ENCODE measurements at regions not wholly inside any gene's neighbourhood (a gene's known extent, or its start where the extent isn't known, plus 50 kb on each side); places are given as distances from the start of the nearest gene placed in this dataset.
A peak's percentile ranks its signal among the peaks of the same experiment; 100 is the strongest.
"Not testable (repeated sequence)": the region's sequence is repeated elsewhere in the genome, so short reads cannot be mapped to it uniquely, and the experiment has no call there.

DNA sequence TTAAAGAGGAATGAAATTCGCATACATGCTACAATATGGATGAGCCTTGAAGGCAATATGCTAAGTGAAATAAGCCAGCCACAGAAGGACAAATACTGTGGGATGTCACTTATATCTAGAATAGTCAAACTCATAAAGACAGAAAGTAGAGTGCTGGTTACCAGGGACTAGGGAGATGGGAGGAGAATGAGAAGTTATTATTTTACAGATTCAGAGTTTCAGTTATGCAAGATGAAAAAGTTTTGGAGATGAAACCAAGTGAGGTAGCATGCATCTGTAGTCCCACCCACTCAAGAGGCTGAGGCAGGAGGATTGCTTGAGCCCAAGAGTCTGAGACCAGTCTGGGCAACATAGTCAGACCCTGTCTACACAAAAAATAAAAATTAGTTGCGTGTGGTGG lies 82.5 kb upstream of the ARID1B start:
- ATAC-seq (no peak), DNase-seq (no peak)
- intact Hi-C loops (cut with DNase I, micrococcal nuclease) = no loop called here

DNA sequence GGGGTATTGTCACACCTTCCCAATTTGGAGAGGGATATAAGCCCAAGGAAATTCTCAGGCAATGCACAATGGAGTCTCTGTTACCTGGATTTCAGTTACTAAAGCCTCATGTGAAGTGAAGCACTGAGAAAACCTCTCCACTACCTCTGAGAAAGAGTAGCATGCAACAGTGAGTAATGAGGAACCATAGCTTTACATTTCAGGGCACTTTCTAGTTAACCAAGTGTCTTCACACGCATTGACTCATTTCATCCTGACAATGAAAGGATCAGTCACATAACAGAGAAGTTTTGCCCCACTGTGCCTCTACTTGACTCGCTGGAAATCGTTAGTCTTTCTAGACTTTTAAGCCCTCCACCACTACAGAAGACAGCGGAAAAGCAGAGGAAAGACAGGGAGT lies 86.2 kb upstream of the ARID1B start:
- DNase-seq (no peak), ATAC-seq (no peak)
- intact Hi-C loops (cut with DNase I, micrococcal nuclease) = no loop called here

DNA sequence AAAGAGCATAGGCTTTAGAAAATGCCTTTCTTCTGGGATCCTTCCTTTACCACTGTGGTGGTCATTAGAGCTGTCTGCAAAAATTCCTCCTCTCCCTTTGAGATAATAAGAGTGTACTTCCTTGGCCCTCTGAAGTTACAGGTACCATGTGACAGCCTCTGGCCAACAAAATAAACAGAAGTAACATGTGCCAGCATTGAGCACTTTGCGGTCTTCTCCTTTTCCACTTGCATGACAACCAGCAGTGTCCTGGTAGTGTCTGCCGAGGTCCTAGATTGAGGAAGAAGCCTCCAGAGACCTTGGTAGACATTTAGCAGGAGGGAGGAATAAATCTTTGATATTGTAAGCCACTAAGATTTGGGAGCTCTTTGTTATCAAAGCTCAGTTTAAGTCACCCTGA lies 87.5 kb upstream of the ARID1B start:
- intact Hi-C loops (cut with DNase I, micrococcal nuclease) = loop anchor here (5.0 to 10.0 kb wide), 4 partner anchors 85 to 335 kb away; partner anchors contain the start of gene ARID1B (in 2 of the 2)
- DNase-seq (no peak), ATAC-seq (no peak)

DNA sequence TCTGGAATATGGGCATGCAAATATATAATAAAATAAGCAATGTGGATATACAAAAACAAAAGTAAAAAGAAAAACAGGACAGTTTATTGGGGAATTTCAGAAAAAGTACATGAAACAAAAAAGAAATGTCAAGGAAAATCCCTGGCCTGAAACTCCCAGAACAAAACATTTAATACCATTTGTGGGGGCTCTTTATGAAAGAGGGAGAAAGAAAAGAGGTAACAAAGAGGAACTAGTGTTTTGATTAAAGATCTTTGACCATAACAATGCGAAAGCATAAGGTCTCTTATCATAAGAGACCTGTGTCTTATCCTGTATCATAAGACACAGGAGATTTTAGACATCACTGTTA lies 88.6 kb upstream of the ARID1B start:
- DNase-seq = no peak
- no peak for ATAC-seq
- intact Hi-C loops (cut with DNase I, micrococcal nuclease) = loop anchor here (5.0 to 10.0 kb wide), 4 partner anchors 86 to 336 kb away; partner anchors contain the start of gene ARID1B (in 2 of the 2)

DNA sequence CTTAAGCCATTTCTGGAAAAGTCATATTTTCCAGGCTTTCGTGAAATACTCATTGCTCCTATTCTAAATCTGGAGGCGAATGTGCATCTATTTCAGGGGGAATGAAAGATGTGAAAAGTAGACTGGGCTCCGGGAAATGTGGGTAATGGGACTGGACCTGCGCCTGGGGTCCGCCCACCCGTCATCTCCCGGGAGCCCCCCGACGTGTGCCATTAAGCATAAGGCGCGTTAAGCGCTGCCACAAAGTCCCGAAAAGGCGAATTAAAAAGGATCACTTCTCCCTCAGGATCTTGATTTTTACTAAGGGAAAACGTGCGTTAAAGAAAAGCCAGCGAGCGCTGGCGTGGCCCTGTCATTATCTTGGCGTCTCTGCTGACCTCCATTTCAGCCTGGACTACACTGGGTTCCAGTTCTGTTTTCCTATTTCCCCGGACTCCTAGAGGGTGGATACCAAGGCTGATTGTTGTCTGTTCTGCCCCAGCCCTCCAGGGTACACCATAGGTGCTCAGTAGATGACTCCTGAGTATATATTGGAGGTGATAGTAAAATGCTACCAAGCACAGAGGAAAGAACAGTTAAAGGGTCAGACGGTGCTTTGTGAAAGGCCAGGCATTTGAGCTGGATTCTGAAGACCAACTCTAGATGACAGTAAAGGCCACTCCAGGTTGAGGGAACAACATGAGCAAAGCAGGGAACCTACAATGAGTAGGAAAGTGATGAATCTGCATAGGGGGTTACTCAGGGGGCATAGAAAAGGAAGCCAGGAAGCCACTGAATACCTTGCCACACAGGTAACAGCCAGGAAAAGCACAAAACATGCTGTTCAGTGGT lies 89.2 kb upstream of the ARID1B start:
- intact Hi-C loops (cut with DNase I, micrococcal nuclease) = loop anchor here (5.0 to 10.0 kb wide), 4 partner anchors 87 to 337 kb away; partner anchors contain the start of gene ARID1B (in 2 of the 2)
- ATAC-seq (peak; percentile 58), DNase-seq (peak; percentile 46 to 48)

DNA sequence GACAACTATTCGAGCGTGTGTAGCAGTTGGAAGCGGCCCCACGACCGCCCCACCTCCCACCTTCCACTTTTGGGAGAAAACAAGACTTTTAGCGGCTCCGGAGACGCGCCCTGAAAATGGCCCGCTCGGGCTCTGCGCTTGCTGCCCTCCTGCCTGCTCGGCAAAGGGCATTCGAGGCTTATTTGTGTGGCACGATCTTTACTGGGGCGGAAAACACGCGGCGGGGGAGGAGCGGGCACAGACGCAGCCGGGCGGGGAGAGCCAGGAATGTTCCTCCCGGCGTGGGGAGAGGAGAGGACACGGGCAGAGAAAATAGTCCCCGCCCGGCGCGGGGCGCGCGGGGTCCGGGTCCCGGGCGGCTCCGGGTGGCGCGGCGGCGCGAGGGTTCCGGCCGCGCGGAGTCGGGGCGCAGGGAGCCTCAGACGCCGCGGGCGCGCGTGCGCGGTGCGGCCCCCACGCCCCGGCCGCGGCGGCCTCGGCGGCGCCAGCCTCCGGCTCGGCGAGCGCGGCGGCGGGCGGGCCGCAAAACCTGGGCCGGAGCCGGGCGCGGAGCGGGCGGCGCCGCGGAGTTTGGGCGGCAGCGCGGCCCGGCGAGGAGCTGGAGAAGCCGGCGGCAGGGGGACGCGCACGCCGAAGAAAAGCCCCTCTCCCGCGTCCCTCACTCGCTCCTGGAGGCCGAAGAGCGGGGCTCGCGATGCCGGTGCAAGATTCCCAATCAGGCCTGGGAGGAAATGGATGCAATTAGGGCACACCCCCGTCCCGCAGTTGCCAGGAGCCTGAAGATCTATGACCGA lies 90.0 kb upstream of the ARID1B start:
- intact Hi-C loops (cut with DNase I, micrococcal nuclease) = loop anchor here (5.0 to 10.0 kb wide), 4 partner anchors 88 to 338 kb away; partner anchors contain the start of gene ARID1B (in 2 of the 2)
- peak; percentile 88 for ATAC-seq

DNA sequence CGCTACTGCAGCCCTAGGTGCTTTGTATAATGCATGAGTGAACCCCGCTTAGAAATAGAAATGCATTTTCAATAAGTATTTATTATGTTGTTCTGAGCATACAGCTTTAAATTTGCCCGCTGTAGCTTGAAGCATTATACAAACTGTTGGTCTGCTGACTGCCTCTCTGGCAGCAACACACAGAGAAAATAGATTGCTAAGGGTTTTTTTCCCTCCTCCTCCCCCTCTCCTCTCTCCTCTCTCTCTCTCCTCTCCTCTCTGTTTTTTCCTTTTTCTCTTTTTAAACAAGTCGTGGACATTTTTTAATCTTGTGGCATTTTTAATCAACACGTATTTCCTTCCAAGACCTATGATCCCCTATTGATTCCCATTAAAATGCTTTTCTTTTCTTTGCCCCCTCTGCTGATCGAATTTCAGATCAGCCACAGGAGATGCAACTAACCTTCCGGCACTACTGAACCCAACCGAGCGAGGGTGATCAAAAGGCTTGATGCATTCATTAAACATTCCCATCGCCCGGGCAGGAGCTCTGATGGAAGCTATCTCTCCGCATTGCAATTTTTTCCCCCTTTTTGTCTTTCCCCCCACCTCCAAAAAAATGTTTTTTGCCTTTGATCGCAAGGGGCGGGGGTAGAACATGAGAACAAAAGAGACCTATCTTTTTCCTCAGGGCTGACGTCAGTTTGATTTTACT lies 90.7 kb upstream of the ARID1B start:
- intact Hi-C loops (cut with DNase I, micrococcal nuclease) = loop anchor here (5.0 to 10.0 kb wide), 4 partner anchors 88 to 338 kb away; partner anchors contain the start of gene ARID1B (in 2 of the 2)
- ATAC-seq = peak; percentile 55

More for the DNA sequence above, 90.0 kb upstream of the ARID1B start:
- DNase-seq = peak; percentile 89

DNA sequence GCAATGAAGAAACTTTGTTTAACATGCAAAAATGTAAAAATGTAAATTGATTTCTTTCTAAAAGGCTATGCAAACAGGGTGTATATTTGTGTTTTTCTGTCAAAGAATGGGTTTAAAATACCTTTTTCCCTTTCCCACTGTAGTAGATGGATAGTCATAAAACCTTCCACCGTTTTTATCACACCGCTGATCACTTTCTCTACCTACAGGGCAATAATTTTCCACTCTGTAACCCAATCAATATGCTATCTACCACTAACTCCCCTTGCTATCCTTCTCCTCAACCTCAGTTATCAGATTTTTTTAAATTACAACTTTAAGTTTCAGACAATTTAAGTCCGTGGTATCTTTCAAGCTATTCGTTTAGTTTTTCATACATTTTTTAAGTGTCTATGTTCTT lies 91.4 kb upstream of the ARID1B start:
- ATAC-seq = no peak
- no peak for DNase-seq
- intact Hi-C loops (cut with DNase I, micrococcal nuclease) = loop anchor here (5.0 to 10.0 kb wide), 4 partner anchors 89 to 339 kb away; partner anchors contain the start of gene ARID1B (in 2 of the 2)

More for the DNA sequence above, 90.7 kb upstream of the ARID1B start:
- peak in 1 of 2 donors; percentile 41 for DNase-seq

DNA sequence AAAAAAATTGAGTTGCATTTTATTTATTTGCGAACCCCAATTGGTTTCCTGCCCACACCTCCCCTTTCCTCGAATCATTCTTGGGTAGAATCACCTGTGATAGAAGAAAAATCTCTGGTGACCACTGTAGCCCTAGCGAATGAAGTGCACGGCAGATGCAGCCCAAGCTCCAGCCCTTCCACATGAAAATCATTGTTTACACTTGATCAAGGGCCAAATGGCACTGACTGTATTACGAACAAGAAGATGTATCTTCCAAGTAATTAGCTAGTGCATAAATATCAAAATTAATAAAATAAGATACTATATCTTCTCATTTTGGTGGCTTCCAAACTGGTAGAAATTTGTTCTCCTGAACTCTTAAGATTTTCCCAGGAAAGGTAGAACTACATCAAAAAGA lies 93.4 kb upstream of the ARID1B start:
- DNase-seq = no peak
- intact Hi-C loops (cut with DNase I, micrococcal nuclease) = loop anchor here (10.0 kb wide), 3 partner anchors 91 to 341 kb away; partner anchors contain the start of gene ARID1B (in 1 of the 2)
- no peak for ATAC-seq

DNA sequence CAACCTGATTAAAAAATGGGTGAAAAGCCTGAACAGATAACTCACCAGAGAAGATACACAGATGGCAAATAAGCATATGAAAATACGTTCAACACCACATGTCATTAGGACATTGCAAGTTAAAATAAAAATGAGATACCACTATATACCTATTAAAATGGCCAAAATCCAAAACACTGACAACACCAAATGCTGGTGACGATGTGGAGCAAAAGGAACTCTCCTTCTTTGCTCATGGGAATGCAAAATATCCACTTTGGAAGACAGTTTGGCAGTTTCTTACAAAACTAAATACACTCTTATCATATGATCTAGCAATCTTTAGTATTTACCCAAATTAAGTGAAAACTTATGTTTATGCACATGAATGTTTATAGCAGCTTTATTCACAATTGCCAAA lies 100.5 kb upstream of the ARID1B start:
- ATAC-seq (no peak), DNase-seq (no peak)
- intact Hi-C loops (cut with DNase I, micrococcal nuclease) = no loop called here

DNA sequence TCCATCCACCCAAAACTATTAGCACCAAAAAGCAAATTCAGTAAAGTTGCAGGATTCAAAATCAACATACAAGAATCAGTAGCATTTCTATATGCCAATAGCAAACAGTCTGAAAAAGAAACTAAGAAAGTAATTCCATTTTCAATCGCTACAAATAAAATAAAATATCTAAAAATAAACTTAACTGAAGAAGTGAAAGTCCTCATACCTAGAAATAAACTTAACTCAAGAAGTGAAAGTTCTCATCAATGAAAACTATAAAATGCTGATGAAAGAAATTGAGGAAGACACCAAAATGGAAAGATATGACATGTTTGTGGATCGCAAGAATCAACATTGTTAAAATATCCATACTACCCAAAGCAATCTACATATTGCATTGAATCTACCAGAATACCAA lies 103.0 kb upstream of the ARID1B start:
- DNase-seq (no peak), ATAC-seq (no peak)
- intact Hi-C loops (cut with DNase I, micrococcal nuclease) = no loop called here

DNA sequence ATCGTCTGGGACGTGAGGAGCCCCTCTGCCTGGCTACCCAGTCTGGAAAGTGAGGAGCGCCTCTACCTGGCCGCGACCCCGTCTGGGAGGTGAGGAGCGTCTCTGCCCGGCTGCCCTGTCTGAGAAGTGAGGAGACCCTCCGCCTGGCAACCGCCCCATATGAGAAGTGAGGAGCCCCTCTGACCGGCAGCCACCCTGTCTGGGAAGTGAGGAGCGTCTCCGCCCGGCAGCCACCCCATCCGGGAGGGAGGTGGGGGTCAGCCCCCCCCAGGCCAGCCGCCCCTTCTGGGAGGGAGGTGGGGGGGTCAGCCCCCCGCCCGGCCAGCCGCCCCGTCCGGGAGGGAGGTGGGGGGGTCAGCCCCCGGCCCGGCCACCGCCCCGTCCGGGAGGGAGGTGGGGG lies 107.1 kb upstream of the ARID1B start:
- DNase-seq; ATAC-seq; intact Hi-C loops (cut with DNase I, micrococcal nuclease): not testable (repeated sequence)

DNA sequence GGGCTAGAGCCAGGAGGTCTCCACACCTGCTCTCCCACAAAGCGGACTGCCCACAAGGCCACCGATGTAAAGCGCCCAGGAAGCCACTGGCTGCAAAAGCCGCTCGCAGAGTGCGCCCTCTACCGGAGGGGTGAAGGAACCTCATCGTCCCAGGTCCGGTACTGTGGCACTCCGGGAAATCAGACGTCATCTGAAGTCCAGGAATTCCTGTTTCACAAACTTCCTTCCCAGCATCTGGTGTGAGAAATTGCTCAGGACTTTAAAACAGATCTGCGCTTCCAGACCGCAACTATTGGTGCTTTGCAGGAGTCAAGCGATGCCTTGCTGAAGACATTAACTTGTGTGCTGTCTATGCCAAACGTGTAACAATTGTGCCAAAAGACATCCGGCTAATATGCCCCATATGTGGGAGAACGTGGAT lies 115.1 kb upstream of the ARID1B start:
- ATAC-seq = peak; percentile 75
- intact Hi-C loops (cut with DNase I, micrococcal nuclease) = no loop called here

DNA sequence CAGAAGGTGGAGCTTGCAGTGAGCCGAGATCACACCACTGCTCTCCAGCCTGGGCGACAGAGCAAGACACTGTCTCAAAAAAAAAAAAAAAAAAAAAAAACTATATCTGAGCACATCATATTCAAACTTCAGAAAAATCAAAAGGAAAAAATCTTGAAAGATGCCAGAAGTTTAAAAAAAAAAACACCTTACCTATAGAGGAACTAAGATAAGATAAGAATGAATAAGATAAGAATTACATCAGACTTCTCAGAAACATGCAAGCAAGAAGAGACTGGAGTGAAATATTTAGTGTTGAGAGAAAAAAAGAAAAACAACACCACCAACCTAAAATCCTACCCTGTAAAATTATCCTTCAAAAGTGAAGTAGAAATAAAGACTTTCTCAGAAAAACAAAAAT lies 116.8 kb upstream of the ARID1B start:
- intact Hi-C loops (cut with DNase I, micrococcal nuclease) = no loop called here
- DNase-seq (no peak), ATAC-seq (no peak)

More for the DNA sequence above, 115.1 kb upstream of the ARID1B start:
- peak in 1 of 2 donors; percentile 31 for DNase-seq

DNA sequence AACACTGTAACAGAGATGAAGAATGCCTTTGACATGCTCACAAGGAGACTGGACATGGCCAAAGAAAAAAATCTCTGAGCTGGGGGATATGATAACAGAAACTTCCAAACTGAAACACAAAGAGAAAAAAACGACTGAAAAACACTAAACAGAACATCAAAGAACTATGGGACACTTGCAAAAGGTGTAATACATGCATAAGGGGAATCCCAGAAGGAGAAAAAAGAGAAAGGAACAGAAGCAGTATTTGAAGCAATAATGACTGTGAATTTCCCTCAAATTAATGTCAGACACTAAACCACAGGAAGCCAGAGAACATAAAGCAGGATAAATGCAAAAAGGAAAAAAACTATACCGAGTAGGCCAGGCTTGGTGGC lies 117.4 kb upstream of the ARID1B start:
- intact Hi-C loops (cut with DNase I, micrococcal nuclease) = no loop called here
- DNase-seq (no peak), ATAC-seq (no peak)

DNA sequence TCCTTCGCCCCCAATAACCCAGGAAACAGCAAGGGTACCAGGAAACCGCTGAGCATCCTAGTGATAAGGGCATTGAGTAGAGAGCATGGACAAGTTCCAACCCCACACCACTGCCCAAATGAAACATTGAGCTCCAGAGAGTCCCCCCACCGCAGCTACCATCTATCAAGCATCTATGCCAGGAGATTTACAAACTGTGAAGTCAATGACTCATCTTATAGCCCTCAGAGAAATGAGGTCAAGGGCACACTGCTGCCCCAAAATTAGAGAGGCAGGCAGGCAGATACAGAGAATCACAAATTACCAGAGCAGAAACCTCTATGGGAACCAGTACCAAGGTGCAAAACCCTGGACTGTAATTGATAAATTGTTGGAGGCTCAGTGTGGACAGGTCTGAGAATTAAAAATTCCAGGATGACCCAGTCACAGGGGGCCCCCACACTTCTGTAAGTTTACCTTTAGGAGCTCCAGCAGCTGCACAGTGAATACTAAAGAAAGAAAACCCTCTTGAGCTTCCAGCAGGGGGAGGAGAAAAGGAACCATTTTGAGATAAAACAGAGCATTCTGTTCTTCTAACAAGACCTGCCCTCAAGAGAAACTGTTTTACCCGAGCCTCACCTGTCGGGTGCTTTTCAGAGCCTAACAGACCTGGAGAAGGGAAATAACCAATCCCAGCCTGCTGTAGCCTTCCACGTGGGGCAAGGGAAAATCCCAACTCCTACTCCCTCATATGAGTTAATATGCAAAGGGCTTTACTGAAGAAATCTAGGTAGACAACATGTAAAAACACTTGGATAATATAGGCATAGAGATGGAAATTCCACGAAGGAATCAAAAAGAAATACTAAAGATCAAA lies 118.0 kb upstream of the ARID1B start:
- no peak for ATAC-seq
- intact Hi-C loops (cut with DNase I, micrococcal nuclease) = no loop called here
- no peak for DNase-seq

DNA sequence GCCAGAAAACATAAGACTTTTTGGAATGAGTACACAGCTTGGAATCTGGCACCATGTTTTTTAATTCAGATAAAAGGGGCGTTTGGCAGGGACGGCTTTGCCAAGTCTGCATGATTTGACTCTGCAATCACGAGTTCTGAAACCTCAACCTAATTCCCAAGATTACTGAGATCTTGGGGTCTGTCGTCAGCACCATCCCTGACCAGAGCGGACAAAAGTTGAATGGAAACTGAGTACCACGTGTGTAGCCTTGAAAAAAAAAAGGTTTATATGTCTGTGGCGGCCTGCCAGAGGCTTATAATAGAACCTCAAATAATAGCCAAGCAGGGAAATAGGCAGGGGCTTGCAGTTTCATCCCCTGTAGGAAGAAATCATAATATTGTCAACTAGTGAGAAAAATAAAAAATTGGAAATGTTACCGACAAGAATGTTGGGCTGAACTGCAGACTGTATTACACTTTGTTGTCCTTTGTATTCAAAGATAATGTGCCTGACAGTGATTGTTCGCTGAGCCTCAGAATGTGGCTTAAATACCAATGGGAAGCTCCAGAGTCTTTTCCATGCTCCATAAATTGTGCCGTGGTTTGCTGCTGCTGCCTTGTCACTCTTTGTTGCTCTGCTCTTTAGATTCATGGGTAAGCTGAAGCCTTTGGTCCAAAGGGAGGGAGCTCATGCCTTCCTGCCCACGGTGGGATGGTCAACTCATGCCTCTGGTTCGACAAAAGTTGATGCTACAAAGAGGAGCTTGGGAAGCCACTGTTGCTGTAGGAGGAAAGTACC lies 118.8 kb upstream of the ARID1B start:
- DNase-seq (no peak), ATAC-seq (no peak)
- intact Hi-C loops (cut with DNase I, micrococcal nuclease) = no loop called here
